PC-9 (cell line): ENCODE measurements at regions not wholly inside any gene's neighbourhood (a gene's known extent, or its start where the extent isn't known, plus 50 kb on each side); places are given as distances from the start of the nearest gene placed in this dataset.

Experiments used
- CTCF ChIP-seq: fragments of 200-600 bp; sonication (generic); conservative IDR thresholded peaks from 2 replicates; pipeline ENCODE4 v1.6.1; 2017; ENCODE audit warnings: mixed run types, antibody characterized with exemption, mild to moderate bottlenecking, moderate library complexity
- EZH2 ChIP-seq: fragments of 200-600 bp; sonication (generic); IDR thresholded peaks from 2 replicates; pipeline ENCODE4 v1.8.0; 2017; ENCODE audit warnings: antibody characterized with exemption, low read depth

GRCh38 chrX:40984962-40985361 lies 100.3 kb upstream of the USP9X start:
- no peak for TF ChIP-seq CTCF
- no peak for TF ChIP-seq EZH2
